Hematopoietic multipotent progenitor cell treated with erythropoietin and hydrocortisone succinate and interleukin-3 and kit ligand, for 8 days (in vitro differentiated cells): ENCODE measurements at regions not wholly inside any gene's neighbourhood (a gene's known extent, or its start where the extent isn't known, plus 50 kb on each side); places are given as distances from the start of the nearest gene placed in this dataset.
"Not testable (repeated sequence)": the region's sequence is repeated elsewhere in the genome, so short reads cannot be mapped to it uniquely, and the experiment has no call there.

Experiments
- DNase-seq: peaks from one replicate; pipeline ENCODE4 v3.0.0-alpha.2; 2015

- not testable (repeated sequence) for DNase-seq
Observed at GRCh38 chr14:56990991-56991627, 180.8 kb upstream of the OTX2 start.

- no peak for DNase-seq
Observed at GRCh38 chr14:56989359-56989758, 179.1 kb upstream of the OTX2 start.

GRCh38 chr14:56979936-56980335 is 169.7 kb upstream of the OTX2 start:
- no peak for DNase-seq

GRCh38 chr14:56976211-56976610 is 165.9 kb upstream of the OTX2 start:
- no peak for DNase-seq

- DNase-seq, result no peak
Observed at GRCh38 chr14:56975521-56975920, 165.2 kb upstream of the OTX2 start.

GRCh38 chr14:56972948-56973347 is 162.7 kb upstream of the OTX2 start:
- DNase-seq, result no peak

- DNase-seq, result no peak
Observed at GRCh38 chr14:56964895-56965294, 154.6 kb upstream of the OTX2 start.

GRCh38 chr14:56963381-56963780 is 153.1 kb upstream of the OTX2 start:
- DNase-seq, result no peak

GRCh38 chr14:56962444-56963080 is 152.3 kb upstream of the OTX2 start:
- no peak for DNase-seq

- no peak for DNase-seq
Observed at GRCh38 chr14:56959869-56960268, 149.6 kb upstream of the OTX2 start.

- no peak for DNase-seq
Observed at GRCh38 chr14:56959121-56959520, 148.8 kb upstream of the OTX2 start.

- no peak for DNase-seq
Observed at GRCh38 chr14:56956182-56956581, 145.9 kb upstream of the OTX2 start.

- no peak for DNase-seq
Observed at GRCh38 chr14:56955745-56956144, 145.5 kb upstream of the OTX2 start.

GRCh38 chr14:56953884-56954283 is 143.6 kb upstream of the OTX2 start:
- no peak for DNase-seq

- DNase-seq, result no peak
Observed at GRCh38 chr14:56952766-56953473, 142.6 kb upstream of the OTX2 start.

GRCh38 chr14:56949828-56950227 is 139.5 kb upstream of the OTX2 start:
- DNase-seq, result no peak

- no peak for DNase-seq
Observed at GRCh38 chr14:56945291-56945690, 135.0 kb upstream of the OTX2 start.

GRCh38 chr14:56944397-56944796 is 134.1 kb upstream of the OTX2 start:
- no peak for DNase-seq

GRCh38 chr14:56933446-56933845 is 123.2 kb upstream of the OTX2 start:
- DNase-seq, result no peak

GRCh38 chr14:56918849-56919574 is 108.7 kb upstream of the OTX2 start:
- DNase-seq, result no peak

- no peak for DNase-seq
Observed at GRCh38 chr14:56905282-56905681, 95.0 kb upstream of the OTX2 start.

- no peak for DNase-seq
Observed at GRCh38 chr14:56903304-56903969, 93.2 kb upstream of the OTX2 start.

GRCh38 chr14:56902385-56902784 is 92.1 kb upstream of the OTX2 start:
- DNase-seq, result no peak
